Left renal pelvis (tissue), 4 donors: ENCODE measurements at regions not wholly inside any gene's neighbourhood (a gene's known extent, or its start where the extent isn't known, plus 50 kb on each side); places are given as distances from the start of the nearest gene placed in this dataset.
"Not testable (repeated sequence)": the region's sequence is repeated elsewhere in the genome, so short reads cannot be mapped to it uniquely, and the experiment has no call there.

Experiments
- DNase-seq, 4 donors: peaks; one replicate each; pipeline ENCODE4 v3.0.0-alpha.2; 2013; ENCODE audit warnings: low read depth in 4 of 4, low spot score in 3 of 4

DNA sequence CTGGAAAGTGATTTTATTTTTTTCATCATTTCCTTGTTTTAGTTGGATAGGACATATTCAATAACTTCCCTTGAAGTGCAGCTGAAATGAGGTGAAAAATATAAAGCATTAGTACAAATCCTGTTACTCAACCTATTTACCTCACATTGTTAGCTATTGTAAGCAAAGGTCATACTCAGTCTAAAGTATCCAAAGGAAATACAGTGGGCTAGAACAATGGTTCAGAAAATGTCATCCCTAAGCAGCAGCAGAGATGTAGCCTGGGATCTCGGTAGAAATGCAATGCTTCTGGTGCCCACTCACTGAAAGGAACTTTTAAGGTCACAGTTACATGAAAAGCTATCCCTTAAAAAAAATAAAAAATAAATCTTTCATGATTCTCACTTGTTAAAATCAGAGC is 300.6 kb downstream of the PPP4R3C start:
- no peak for DNase-seq

DNA sequence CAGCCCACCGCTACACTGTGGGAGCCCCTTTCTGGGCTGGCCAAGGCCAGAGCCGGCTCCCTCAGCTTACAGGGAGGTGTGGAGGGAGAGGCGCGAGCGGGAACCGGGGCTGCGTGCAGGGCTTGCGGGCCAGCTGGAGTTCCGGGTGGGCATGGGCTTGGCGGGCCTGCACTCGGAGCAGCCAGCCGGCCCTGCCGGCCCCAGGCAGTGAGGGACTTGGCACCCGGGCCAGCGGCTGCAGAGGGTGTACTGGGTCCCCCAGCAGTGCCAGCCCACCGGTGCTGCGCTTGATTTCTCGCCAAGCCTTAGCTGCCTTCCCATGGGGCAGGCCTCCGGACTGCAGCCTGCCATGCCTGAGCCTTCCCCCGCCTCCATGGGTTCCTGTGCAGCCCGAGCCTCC is 306.2 kb downstream of the PPP4R3C start:
- DNase-seq: not testable (repeated sequence)

DNA sequence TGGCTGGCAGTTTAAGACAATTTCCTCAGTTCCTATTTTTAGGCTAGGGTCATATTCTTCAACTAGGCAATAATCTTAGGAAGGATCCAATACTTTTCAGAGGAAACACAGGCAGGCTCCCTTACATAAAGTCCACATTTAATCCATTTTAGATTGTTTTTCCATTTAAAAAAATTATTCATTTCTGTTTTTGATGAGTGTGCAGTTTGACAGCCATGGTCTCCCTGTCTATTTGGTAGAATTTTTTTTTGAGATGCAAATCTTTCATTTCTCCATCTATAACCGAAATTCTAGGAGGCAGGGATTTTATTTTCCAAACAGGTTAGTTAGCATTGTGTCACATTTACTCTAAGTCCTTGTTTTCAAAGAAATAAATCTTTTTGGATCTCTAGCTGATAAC is 326.8 kb downstream of the PPP4R3C start:
- no peak for DNase-seq

DNA sequence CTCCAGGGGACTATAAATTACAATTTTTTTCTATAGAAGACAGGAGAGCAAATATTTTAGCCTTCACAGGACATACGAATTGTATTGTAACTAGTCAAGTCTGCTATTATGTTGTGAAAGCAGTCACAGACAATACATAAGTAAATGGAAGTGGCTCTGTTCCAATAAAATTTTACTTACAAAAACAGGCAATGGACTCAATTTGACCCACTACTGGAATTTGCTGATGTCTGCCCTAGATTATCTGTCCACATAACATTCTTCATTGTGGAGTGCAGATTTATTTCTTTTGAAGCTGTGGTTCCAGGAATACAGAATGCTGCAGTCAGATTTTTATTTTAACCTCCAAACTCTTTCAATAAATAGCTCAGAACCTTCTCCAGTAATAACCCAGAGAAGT is 330.3 kb downstream of the PPP4R3C start:
- DNase-seq: peak in 1 of 4 donors; percentile 8

DNA sequence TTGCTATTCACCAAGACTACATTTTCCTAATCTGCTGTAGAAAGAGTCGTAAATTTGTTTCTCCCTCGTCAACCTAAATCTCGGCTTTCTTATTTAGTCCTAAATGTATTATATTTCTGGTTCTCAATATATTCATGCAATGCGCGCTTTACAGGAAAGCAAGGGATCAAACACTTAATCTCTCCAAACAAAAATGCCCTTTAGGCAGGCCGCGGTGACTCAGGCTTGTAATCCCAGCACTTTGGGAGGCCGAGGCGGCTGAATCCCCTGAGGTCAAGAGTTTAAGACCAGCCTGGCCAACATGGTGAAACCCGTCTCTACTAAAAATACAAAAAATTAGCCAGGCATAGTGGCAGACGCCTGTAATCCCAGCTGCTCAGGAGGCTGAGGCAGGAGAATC is 376.0 kb downstream of the PPP4R3C start:
- not testable (repeated sequence) for DNase-seq

DNA sequence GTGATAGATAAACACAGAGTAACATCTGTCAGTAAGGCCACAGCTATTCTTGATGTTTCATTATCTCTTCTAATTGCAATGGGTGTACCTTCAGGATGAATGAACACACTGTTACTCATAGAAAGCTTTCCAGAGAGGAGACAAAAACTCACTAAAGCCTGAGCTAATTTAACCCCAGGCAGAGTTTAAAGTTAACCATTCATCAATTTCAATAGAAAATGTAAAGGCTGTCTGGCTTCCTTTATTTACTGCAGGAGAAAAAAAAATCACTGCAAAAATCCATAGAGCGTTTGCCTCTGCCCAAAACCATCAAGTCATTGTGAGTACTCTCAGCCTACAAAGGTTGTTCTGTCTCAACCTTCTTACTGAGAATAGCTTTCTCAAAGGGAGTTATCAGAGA is 376.9 kb downstream of the PPP4R3C start:
- no peak for DNase-seq

DNA sequence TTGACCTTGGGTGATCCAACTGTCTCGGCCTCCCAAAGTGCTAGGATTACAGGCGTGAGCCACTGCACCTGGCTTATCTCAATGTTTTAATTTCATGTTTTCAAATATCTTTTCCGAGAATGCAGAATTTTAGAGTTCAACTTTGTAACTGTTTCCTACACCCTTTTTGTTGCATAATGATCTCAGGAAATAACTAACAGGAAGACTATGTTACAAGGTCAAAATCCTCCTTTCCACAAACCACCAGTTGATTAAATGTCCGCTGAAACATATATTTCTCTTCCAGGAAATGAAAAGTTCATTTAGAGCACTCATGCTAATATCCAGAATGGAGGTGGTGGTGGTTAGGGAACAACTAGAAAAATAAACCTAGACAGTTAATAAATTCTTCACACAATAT is 377.8 kb downstream of the PPP4R3C start:
- no peak for DNase-seq

DNA sequence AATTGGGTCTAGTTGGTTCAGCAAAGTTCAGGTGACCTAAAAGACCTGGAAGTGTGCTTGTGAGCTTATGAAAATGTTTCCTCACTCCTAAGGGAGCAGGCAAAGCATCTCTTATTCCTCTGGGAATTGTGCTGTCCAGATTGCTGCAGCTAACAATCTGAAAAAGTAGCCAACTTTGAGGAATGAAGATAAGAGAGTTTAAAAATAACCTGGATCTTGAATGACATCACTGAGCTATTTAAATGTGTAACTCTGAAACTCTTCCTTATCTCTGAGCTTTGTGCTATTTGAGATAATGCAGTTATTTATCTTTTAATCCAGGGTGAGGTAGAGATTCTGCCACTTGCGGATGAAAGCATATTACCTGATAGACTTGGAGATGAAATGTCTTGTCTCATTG is 384.8 kb downstream of the PPP4R3C start:
- no peak for DNase-seq

DNA sequence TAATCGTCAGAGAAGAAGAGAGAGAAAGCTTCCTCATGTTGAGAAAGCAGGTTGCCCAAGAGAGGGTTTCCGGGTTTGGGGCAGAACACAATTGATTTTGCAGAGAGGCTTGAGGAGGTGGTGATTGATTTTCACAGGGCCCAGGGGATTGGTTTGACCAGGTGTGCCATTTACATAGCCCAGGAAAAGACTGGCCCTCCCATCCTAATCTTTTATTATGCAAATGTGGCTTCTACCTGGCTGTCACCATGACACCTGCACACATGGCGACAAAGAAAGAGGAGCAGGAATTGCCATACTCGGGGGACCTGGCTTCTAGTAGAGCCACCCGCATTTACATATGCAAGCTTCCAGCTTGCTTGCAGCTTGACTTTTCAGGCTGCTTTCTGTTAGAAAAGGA is 405.3 kb downstream of the PPP4R3C start:
- no peak for DNase-seq

DNA sequence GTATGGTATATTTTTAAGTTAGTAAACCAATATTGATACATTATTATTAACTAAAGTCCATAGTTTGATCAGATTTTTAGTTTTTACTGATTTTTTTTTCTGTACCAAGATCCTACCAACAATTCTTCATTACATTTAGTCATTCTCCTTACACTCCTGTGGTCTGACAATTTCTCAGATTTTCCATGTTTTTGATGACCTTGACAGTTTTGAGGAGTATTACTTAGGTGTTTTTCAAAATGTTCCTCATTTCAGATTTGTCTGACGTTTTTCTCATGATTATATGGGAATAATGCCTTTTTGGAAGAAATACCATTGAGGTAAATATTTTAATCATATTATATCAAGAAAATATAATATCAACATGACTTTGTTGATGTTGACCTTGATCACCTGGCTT is 423.8 kb downstream of the PPP4R3C start:
- no peak for DNase-seq

DNA sequence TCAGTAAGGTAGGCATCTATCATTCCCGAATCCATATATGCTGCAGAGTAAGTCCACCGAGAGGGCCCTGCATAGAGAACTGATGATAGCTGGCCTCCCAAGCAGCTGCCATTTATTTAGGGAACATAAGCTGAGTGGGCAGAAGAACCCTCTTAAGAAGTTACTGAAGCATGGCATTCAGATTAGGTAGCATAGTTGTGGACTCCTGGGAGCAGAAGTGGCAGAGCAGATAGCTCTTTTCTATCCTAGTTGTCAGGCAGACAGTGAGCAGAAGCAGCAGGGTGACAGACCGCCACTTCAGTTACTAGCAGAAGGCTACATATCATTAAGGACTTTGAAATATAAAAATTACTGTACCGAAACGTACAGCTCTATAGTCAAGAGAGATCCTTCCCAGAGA is 454.7 kb downstream of the PPP4R3C start:
- DNase-seq: no peak

DNA sequence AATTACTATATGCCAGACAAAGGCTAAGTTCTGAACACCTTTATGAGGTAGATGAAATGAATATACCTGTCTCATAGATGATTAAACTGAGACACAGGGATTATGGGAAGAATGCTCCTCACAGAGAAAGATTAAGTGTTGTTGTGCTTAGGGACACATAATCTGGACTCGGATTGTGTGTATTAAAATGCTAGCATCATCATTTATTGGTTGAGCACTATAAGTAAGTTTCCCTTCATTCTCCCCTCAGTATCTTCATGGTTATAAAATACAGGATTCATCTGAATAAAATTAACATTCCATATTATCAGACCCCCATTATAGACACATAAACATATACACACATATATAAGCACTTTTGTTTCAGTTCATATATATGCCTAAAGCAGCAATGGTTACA is 463.5 kb downstream of the PPP4R3C start:
- no peak for DNase-seq

DNA sequence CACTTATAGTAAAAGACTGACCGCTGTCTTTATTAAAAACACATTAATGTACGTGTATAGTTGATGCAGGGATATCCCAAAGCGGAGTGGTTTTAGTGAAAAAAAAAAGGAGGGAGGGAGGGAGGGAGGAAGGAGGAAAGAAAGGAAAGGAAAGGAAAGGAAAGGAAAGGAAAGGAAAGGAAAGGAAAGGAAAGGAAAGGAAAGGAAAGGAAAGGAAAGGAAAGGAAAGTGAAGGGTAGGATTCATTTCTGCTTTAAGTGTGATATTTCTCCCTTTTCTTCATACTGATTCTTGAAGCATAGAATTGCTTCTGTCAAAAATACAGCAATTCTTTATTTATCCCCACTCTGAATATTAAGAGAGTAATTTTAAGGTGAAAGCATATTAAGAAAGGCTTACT is 504.9 kb downstream of the PPP4R3C start:
- DNase-seq: no peak

DNA sequence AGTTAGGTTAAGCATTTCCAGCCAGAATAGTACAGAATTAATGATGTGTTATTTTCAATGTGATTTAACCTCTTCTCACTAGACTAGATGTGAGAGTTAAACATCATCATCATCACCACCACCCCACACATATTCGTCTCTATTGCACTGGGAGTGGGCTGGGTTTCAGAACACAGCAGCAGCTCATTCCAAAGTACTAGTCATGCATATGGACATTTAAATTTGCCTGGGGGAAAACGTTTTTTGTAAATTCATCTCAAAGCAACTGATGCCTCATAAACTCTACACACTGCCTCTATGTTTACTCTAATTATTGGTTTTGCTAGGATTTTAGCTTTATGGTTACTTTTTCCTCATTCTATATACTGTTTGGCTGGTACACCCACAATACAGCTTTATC is 509.1 kb downstream of the PPP4R3C start:
- DNase-seq: no peak

DNA sequence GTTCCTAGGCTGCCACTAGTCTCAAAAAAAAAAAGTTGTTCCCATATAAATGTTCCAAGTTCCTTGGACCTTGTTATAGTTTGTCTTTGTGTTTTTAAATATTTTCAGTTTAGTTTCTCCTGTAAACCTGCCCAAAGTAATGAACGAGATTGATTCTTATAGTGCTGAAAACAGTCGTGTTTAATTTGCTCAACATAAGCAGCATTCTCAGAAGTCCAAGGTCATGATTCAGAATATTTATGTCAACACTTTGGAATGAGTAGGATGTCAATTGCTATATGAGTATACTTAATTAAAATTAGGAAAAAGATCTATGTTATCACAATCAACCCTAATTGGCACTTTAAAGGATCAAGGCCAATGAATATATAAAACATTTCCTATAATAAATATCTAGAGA is 510.9 kb downstream of the PPP4R3C start:
- DNase-seq: no peak

DNA sequence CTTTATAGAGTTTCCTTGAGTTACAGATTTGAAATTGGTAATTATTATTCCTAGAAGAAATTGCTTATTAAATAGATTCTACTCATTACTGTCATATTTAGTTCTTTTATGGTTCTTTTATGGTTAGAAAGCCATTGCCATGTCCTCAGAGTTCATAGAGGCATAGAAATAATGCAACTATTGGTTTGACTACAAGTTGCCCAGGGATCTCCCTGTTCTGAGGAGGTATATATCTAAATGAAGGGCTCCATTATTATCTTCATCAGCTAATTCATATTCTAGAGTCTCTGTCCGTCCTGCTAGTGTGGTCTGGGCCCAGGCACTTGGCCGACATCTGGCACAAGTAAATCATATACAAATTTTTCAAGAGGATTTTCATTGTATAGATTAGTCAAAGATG is 535.7 kb downstream of the PPP4R3C start:
- DNase-seq: no peak

DNA sequence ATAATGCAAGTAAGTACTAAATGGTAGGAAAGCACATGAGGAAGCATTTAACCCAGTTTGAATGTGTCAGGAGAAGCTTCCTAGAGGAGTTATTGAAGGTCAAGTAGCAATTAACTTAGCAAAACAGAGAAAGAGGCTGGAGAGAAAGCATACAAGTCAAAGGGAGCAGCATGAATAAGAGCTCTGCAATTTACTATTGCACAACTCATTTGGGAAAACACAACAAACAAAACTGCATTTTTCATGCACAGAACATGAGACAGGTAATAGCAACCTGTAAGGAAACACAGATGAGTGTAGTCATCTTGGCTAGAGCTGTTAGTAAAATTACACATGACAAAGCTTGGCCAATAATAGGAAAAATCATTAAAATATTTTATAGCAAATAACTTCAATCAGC is 538.1 kb downstream of the PPP4R3C start:
- DNase-seq: no peak

DNA sequence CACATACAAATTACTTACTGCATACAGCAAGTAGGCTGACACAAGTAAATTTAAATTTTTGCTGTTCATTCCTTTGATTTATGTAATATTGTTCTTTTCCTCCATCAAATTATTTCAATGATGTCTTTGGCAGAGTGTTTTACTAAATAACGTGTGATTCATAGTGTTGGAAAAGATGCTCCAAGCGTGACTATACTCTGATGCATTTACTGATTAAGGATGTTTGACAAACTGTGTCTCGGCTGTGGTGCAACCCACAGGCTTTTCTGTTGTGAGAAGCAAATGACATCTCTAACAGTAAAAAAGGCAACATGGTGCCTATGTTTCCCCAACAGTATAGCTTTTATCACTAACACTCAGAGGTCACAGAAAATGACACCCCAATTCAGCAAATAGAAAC is 540.9 kb downstream of the PPP4R3C start:
- DNase-seq: no peak

DNA sequence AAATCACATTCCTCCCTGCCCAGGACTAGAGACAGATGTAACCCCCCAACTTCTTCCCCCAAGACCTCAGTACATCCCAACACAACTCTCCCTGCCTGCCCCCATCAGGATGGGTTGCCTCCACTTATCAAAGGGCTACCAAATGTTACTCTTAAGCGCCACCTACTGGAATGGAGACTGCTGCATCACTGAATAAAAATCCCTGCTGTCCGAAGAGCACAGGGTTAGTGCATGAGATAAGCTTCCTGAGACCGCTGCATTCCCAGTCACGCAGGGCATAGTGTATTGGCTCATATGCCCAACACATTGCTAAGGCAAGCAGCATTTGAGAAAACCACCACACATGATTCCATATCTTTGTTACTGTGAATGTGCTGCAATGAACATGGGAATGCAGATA is 544.5 kb downstream of the PPP4R3C start:
- no peak for DNase-seq

DNA sequence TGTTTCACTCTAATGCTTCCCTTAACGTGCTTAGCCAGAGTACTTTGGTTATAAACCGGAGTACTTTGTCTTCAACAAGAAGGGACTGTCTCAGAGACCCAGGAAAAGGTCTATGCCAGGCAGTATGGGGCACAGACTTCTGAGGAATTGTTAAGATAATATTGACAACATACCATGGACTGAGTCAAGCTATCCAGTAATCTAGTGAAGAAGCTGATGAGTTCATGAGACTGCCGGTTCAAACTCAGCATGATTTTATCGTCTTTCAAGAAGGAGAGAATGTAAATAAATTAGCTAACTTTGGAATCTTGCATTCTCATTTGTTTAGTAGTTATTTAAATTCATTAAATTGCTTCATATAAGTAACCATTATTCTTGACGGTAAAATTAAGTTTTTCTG is 546.1 kb downstream of the PPP4R3C start:
- no peak for DNase-seq

DNA sequence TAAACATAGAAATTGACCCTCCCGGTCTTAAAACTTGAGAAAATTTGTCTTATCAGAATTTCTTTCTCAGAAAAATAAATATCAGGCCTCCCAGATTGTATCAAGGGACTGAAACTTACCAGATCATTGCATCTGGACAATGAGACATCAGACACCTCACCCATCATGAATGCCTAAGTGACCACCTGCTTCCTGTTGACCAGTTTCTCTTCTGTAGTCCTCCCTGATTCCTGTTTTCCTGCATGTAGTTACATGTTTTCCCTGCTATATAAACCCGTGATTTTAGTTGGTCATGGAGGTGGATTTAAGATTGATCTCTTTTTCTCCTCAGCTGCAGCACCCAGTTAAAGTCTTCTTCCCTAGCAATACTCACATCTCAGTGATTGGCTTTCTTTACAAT is 548.1 kb downstream of the PPP4R3C start:
- DNase-seq: no peak

DNA sequence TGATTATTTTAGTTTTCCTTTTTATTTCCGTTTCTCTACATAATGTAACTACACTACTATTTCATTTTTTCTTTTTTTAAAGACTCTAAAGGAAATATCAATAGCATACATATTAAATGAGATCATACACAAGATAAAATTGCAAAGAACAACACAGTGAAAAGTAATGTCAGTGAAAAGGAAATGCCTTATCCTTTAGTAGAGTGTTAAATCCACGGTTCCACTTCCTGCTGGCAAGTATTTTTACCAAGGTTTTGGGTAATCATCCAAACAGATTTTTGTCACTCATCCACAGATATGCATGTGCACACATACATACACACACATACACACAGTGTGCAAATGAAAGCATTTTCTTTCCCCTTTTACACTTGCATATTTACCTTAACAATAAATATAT is 548.9 kb downstream of the PPP4R3C start:
- DNase-seq: no peak

DNA sequence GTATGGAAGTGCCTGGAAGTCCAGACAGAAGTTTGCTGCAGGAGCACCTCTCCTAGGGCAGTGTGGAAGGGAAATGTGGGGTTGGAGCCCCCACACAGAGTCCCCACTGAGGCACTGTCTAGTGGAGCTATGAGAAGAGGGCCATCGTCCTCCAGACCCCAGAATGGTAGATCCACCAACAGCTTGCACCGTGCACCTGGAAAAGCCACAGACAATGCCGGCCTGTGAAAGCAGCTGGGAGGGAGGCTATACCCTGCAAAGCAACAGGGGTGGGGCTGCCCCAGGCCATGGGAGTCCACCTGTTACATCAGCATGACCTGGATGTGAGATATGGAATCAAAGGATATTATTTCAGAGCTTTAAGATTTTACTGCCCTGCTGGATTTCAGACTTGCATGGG is 551.4 kb downstream of the PPP4R3C start:
- not testable (repeated sequence) for DNase-seq

DNA sequence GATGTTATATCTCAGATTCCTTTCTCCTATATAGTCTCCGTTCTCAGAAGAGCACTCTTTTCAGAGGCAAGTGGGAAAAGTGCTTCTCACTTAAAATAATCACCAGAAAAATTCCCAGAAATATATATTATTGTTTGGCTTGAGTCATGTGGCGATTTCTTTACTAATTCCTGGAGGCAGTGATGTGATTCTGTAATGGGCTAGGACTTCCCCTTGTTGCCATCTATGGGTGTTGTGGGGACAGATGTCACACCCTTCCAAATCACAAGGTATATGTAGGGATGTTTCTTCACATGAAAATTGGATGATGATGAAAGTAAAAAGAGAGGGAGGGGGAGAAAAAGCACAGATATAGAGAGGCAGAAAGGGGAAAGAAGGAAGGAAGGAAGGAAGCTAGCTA is 553.4 kb downstream of the PPP4R3C start:
- DNase-seq: no peak
